HG03378 (cell line): ENCODE measurements at regions not wholly inside any gene's neighbourhood (a gene's known extent, or its start where the extent isn't known, plus 50 kb on each side); places are given as distances from the start of the nearest gene placed in this dataset.
"Not testable (repeated sequence)": the region's sequence is repeated elsewhere in the genome, so short reads cannot be mapped to it uniquely, and the experiment has no call there.

Experiments
- ATAC-seq: cut with Tn5 transposase; IDR thresholded peaks from one replicate; pipeline ENCODE4 v1.9.1; 2021; ENCODE audit warnings: mild to moderate bottlenecking, moderate library complexity; ENCODE audit not compliant: unreplicated experiment

DNA sequence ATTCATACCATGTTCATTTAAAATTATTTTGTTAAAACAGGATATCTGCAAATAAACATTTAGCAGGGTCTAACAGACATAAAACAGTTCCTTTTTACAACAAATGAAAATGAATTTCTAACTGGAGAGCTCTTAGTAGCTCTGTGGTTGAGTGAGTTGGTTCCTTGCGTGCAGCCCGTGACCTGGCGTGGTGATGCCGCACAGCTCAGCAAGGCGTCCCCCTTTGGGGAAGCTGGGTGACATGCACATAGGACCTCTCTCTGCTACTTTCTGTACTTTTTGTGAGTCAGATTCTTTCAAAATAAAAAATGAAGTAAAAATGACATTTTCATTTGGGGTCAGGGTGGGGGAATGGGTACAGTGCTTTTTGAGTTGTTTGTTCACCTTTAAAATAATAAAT, 75.9 kb downstream of the NPIPB11 start:
- ATAC-seq, result not testable (repeated sequence)

DNA sequence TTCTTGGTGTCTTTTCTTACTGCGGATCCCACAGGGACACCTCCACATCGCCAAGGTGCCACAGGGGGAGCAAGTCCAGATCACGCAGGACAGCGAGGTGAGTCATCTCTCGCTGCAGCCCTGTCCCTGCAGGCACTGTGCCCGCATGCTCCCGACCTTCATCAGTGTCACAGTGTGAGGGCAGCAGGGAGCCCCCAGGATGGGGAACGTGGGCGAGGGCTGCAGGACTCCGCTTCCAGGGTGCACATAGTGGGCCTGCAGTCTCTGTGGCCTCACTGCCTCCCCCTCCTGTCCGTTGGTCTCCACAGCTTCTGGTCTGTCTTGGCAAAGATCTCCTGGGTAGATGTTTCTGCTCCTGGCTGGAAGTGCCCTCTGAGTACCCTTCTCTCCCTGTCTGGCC, 78.0 kb downstream of the NPIPB11 start:
- not testable (repeated sequence) for ATAC-seq

DNA sequence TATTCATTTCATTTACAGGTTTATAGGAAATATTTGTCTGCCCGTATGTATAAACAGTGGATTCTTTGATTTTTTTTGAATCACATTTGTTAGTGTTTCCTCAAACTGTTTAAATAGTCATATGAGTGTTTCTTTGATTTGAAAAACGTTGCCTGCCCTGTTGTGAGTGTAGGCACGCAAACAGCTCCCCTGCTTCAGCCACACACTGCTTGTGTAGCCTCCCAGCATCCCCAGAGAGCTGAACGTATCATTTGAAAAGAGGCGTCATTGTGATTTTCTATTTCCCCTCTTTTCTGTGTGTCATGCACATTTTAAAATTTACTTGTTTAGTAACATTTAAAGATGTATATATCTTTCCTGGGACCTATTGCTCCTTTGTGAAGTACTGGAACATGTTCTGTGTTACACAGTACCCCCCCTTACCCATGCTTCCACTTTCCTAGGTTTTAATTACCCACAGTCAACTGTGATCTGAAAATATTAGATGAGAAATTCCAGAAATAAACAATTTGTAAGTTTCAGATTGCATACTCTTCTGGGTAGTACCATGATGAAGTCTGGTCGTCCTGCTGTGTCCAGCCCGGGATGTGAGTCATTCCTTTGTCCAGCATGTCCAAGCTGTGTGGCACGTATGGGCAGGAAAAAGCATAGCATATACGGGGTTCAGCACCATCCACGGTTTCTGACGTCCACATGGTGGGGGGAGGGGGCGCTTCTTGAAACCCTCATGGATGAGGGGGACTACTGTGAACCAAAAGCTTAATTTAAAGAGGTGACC, 78.7 kb downstream of the NPIPB11 start:
- ATAC-seq, result not testable (repeated sequence)

DNA sequence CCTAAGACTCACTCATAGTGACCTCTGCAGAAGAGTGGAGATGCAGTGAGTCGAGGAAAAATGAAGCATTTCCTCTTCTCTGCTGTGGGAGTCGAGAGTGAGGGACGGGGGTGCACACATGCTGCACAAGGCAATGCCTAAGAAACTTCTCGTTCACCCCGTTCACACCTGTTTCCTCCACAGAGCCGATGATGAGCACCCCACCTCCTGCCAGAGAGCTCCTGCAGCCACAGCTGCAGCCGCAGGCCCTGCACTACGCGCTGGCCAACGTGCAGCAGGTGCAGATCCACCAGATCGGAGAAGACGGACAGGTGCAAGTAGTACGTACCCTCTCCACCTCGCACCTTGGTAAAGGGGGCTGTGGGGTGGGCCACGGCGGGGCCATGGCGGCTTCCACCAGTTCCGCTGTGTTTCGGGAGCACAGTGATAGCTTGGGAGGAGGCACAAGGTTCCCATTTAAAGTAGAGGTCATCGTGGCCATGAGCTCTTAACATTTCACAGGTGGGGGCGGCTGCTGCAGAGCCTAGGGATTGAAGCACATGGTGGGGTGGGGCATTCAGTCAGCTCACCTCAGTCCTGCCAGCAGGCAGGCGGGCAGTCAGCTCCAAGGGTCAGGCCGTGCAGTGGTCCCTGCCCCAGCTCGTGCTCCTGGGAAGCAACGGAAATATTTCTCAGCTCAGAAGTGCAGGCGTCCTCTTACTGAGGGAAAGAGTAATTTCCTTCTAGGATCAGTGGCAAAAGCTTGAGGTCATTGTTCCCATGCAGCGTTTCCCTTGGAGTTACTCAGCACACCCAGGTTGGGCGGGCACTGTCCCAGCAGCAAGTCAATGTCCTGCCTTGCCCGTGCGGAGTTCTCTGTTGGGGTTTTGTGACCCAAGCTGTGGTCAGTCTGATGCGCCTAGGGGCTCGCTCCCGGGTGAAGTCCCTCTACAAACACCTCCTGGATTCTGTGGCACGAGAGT, 80.1 kb downstream of the NPIPB11 start:
- ATAC-seq, result not testable (repeated sequence)

DNA sequence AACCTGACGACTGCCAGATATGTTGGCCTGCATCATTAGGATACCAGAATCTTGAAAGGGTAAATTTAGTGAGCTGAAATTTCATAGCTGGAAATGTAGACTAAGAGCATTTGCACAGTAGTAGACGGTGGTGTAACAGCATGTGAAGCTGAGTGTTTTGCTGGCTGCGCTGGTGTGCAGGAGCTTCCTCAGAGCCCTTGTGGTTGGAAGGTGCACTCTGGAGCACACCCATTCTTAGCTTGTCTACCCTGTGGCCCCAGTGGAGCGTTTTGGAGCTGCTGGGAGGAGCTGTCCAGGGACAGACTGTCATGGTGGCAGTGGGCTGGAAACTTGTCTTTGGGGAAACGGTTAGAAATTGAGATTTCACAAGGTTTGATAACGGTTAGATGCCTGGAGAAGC, 82.8 kb downstream of the NPIPB11 start:
- not testable (repeated sequence) for ATAC-seq

DNA sequence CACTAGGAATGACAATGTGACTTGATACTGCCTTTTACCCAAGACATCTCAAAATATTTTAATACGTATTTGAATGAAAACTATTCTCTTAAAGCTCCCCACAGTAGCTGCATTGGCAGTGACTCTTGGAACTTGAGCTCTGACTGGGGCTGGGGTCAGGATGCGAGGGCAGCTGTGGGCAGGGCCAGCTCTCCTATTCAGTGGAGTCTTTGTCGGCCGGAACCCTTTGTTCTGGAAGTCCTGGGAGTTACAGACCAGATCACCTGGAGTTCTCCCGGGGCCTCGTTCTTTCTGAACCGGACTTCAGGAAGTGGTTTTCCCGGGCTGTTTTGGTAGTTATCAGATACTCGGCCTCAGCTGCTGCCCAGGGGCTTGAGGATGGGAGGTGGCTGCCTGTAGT, 84.9 kb downstream of the NPIPB11 start:
- ATAC-seq, result no peak

DNA sequence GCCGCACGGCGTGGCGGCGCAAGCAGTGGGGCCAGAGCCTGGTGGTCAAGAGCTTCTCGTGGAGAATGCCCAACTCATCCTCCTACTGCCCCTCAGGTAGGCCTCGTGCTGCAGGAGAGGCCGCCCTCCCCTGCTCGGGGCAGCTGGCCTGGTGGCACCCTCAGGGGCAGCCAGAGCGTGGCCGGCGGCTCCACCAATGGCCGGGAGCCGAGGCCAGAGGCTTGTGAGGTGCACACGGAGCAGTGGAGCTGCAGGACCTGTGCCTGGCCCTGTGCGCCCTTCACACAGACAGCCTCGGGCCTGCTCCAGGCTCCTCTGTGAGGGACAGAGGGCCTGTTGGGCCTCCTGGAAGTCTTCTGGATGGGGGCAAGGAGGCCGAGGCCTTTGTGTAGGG, 85.5 kb downstream of the NPIPB11 start:
- ATAC-seq, result no peak

DNA sequence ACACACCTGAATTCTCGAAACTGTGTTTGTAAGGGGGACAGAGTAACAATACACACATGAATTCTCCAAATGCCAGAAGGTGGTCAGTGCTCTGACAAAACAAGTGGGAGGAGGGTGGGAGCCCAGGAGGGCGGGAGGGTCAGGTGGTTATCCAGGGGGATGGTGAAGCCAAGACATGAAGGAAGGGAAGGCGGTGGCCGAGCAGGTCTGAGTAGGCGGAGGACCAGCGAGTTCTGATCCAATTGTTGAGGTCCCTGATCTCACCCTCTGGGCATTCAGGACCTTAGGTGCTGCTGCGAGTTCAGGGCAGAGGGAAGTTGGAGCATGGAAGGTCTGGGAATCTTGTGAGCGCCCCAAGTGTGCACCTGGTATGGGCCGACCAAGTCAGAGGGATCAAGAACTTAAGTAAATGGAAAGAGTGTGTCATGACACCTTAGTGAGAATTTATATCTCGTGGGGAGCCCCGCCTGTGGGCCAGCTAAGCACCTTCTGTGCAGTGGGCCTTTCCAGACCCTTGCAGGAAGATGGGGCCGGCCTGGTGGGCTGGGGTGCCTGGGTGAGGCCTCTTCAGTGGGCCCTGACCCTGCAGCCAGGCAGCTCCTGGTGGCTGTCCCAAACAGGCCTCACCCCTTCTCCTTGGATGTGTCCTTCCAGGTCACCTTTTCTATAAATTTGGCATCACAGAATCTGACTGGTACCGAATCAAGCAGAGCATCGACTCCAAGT, 86.1 kb downstream of the NPIPB11 start:
- no peak for ATAC-seq

DNA sequence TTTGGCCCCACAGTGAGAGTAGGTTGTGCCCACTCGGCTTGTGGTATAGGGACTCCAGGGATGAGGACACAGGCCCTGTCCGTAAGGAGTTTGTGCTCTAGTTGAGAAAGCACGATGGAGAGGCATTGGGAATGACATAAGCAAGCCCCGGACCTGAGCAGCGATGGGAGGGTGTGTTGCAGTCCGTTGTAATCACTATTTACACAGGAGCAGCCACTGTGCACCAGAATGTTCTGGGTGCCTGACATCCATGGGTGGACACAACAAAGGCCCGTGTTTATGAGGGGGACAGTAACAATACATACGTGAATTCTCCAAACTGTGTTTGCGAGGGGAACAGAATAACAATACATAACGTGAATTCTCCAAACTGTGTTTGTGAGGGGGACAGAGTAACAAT, 86.8 kb downstream of the NPIPB11 start:
- ATAC-seq, result no peak

DNA sequence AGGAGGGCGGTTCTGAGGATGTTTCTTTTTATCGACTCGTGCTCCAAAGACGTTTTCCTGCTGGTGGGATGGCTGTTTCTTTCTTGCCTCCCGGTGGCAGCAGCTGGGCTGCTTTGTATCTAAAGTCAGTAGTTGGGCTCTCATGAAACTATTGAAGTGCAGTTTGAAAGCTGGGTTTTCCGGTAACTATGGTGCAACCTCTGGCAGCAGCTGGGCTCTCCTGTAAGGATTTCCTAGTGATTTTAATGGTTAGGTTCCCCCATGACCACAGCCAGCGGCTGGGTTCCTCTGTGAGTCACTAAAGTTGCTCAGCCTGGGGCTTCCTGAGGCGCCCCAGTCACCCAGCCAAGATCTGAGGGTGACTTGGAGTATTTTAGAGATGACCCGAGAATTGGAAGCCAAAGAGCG, 87.9 kb downstream of the NPIPB11 start:
- ATAC-seq, result not testable (repeated sequence)

DNA sequence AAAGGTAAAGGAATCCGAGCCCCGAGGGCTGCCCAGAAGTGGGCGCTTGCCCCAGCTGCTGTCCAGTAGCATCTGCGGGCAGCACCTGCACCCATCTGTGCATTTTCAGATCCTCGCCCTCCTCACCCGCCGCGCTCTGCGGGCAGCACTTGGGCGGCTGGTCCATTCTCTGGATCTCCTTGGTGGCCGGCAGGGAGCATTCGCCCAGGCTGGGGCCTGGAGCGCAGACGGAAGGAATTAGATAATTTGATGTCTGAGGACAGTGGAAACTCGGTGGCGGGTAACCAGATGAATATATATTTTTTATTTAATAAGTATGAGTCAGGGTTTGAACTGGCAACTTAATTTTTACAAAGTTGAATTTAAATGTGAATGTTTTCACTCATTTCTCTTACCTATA, 88.5 kb downstream of the NPIPB11 start:
- no peak for ATAC-seq

DNA sequence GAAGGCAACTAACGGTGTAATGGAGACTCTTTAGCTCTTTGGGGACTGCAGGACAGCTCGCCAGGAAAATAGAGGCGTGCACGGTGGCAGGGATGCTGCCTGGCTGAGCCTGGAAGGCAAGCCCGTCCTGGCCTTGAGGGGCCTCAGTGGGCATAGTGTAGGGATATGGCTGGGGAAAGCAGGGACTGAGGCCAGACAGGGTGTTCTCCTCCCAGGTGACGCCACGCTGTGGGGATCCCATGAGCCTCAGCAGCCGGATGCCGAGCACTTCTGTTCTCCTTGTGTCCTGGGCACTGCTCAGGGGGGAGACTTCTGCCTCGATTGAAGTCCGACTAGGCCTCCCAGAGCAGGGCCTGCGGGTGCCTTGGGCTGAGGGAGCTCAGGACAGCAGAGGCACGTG, 89.2 kb downstream of the NPIPB11 start:
- ATAC-seq, result no peak

DNA sequence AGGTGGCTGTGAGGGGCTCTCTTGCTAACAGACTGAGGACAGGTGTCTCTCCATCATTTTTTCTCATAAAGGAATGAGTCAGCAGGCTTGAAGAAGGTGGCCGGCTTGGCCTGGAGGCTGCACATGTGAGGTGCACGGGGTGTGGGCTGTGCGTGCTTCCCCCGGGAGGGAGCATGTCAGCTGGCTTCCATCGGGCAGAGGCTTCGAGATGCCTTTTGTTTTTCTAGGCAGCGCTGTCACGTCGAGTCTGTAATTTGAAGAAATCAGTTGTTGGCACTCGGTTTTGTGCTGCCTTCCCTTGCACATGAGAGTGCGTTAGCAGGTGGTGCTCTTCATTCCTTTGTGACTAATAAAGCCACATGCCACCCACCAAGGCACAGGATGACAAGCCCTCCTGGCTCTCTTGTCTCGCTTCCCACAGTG, 89.7 kb downstream of the NPIPB11 start:
- ATAC-seq, result no peak

DNA sequence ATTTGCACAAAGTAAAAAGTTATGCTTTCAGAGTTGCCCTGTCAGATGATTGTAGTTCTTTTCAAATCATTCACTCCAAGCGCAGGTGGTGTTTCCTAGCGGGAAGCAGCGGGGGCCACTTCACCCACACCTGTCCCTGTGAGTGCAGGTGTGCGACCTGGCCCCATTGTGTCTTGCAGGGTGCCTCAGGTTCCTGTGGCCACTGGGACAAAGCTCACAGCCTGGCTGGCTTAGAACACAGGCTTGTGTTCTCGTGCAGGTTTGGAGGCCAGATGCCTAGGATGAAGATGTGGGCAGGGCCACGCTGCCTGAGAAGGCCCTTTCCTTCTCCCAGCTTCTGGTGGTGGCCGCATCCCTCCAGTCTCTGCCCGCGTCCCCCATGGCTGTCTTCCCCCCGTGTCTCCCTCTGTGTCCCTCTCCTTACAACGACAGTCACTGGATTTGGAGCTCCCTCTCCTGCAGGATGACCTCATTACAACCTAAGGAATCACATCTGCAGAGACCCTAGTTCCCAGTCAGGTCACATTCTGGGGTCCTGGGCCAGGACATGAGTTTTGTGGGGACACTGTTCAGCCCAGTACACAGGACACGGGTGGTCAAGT, 90.5 kb downstream of the NPIPB11 start:
- no peak for ATAC-seq

DNA sequence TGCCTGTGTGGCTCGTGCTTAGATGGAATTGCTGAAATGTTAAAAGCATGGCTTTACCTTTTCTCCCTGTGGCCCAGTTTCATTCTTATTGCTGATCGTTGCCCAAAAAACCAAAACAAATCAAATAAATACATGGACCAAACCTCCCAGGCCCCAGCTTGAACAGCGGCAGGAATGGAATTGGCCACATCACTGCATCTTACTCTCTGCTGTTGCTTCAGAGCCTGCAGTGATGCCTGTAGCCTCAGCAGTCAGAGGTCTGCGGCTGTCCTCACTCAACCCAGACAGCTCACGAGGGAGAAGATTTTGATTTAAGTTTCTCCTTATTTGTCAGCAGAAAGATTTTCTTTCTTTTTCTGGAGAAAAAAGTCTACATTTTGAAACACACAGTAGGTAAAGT, 91.5 kb downstream of the NPIPB11 start:
- ATAC-seq, result no peak

DNA sequence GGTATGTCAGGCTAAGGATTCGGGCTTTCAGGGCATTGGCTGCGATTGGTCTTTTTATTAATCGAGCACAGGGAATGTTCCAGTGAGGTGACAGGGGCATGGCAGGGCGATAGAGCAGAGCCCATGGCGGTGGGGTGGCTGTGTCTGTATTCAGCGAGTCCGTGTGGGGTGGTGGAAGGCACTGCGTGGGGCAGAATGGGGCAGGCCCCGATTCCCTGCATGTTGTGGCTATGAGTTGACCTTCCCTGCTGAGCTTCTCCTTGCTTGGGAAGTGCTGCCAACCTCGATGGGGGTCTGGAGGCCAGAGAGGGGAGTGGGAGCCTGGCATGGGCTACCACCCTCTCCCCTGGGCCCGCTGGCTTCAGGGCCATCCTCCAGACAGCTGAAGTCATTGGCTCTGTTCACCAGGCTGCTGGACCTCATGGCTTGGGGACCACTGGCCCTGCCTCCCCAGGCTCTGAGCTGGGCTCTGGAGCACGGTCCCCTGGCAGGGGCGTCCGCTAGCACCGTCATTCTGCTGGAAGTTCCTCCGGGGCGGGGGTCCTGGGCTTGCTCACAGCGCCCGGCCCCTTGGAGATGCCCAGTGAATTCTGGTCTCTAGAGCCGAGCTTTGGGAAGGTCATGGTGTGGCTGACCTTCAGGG, 92.1 kb downstream of the NPIPB11 start:
- no peak for ATAC-seq

DNA sequence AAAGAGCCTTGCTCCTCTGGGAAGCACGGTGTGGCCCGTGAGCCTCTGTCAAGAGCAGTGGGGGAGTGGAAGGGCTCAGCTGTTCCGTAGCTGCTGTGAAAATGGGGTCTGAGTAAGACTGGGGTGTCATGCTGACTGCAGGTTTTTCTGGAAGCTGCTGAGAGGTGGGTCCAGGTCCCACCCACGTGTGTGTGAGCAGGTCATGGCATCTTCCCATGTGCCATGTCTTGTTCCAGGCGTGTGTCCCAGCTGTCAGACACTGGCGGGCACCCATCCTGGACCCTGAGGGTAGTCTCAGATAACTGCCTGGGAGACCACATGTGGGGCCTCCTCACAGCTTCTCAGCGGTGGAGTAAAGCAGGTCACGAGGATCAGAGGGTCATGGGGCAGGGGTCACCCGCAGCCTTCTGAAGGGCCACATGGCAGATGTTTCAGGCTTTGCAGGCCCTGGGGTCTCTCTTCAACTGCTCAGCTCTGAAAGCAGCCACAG, 92.9 kb downstream of the NPIPB11 start:
- no peak for ATAC-seq

DNA sequence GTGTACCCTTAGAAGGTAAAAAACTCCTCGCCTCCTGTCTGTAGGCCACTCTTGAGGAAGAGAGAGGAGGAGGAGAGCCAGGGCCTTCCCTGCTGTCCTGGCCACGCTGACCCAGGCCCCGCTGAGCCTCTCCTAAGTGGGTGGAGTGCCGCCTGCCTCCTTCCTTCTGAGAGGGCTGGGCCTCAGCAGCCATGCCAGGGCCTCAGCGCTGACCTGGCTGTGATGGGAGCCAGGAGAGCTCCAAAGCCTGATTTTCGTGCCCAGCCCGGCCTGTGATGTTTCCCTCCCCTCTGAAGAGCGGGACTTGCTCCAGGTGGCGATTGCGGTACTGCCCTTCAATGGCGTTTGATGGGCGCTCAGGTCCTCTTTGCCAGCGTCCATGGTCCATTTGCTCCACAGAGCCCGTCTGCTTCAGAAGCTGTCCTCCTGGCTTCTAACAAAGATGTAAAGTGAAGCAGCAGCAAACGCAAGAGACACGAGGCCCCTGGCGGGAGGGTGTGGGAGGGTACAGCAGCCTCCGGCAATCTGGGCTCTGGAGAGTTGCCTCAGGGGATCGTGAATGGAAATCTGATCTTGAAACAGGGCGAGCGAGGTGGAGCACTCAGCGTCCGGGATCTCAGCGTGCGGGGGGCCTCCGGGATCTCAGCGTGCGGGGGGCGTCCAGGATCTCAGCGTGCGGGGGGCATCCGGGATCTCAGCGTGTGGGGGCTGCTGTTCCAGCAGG, 93.5 kb downstream of the NPIPB11 start:
- ATAC-seq, result no peak

DNA sequence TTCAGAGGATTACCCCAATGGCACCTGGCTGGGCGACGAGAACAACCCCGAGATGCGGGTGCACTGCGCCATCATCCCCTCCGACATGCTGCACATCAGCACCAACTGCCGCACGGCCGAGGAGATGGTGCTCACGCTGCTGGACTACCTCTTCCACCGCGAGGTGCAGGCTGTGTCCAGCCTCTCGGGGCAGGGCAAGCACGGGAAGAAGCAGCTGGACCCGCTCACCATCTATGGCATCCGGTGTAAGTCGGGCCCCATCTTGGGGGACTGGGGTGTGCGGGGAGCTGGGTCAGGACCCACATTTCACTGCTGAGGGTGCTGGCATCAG, 94.2 kb downstream of the NPIPB11 start:
- not testable (repeated sequence) for ATAC-seq
